ENCODE measurements at regions not wholly inside any gene's neighbourhood (a gene's known extent, or its start where the extent isn't known, plus 50 kb on each side); places are given as distances from the start of the nearest gene placed in this dataset.

DNA sequence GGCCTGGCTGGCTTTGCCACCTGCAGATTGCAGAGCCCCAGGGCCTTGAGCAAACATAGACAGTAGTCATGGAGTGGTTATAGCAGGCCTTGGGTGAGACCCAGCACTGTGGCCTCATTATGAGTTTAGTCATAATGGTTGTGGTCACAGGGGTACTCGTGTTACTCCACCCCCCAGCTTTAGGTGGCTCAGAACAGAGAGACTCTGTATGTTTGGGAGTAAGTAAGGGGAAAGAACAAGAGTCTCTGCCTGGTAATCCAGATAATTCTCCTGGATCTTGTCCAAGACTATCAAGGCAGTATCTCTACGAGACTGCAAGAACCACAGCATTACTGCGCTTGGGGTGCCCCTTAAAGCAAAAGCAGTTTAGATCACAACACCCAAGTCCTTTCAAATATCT, 62.3 kb upstream of the SCRG1 start:
- TF ChIP-seq POLR2A (IDR thresholded peaks at IDR 0.05; ENCODE audit: control extremely low read depth in 1 of 2, low read depth in 2 of 2, low read length in 2 of 2) = no peak
- no peak for TF ChIP-seq CTCF (IDR thresholded peaks at IDR 0.05; ENCODE audit: control extremely low read depth in 1 of 3, insufficient read depth in 1 of 3, low read depth in 1 of 3, low read length in 3 of 3)
- no peak for TF ChIP-seq HDAC2 (IDR thresholded peaks at IDR 0.05; ENCODE audit: borderline replicate concordance in 1 of 2, low read depth in 2 of 2, low read length in 2 of 2)
- TF ChIP-seq, protein P1, sequence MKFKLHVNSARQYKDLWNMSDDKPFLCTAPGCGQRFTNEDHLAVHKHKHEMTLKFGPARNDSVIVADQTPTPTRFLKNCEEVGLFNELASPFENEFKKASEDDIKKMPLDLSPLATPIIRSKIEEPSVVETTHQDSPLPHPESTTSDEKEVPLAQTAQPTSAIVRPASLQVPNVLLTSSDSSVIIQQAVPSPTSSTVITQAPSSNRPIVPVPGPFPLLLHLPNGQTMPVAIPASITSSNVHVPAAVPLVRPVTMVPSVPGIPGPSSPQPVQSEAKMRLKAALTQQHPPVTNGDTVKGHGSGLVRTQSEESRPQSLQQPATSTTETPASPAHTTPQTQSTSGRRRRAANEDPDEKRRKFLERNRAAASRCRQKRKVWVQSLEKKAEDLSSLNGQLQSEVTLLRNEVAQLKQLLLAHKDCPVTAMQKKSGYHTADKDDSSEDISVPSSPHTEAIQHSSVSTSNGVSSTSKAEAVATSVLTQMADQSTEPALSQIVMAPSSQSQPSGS (IDR thresholded peaks at IDR 0.05; ENCODE audit: low read length) = no peak
- no peak for TF ChIP-seq SIN3A (conservative IDR thresholded peaks at IDR 0.05 in 1 of 2, IDR thresholded peaks at IDR 0.05 in 1 of 2; ENCODE audit: low read depth in 1 of 2, low read length in 2 of 2)
- no peak for TF ChIP-seq CBX5 (IDR thresholded peaks at IDR 0.05; ENCODE audit: low read depth, low read length)
- TF ChIP-seq BRCA1 (IDR thresholded peaks at IDR 0.05; ENCODE audit: low read depth, low read length) = no peak
- TF ChIP-seq GABPA (IDR thresholded peaks at IDR 0.05; ENCODE audit: borderline replicate concordance, insufficient read depth, low read length) = no peak
- TF ChIP-seq PHF8 (conservative IDR thresholded peaks at IDR 0.05; ENCODE audit: low read depth, low read length) = no peak
- TF ChIP-seq EZH2 (IDR thresholded peaks at IDR 0.05; ENCODE audit: low read depth, low read length, severe bottlenecking) = no peak
- no peak for TF ChIP-seq RAD21 (IDR thresholded peaks at IDR 0.05 in 1 of 2, conservative IDR thresholded peaks at IDR 0.05 in 1 of 2; ENCODE audit: low read depth in 2 of 2, low read length in 2 of 2)
- no peak for TF ChIP-seq SP1 (IDR thresholded peaks at IDR 0.05; ENCODE audit: low read depth, low read length)

Data from H1 (cell line).